ENCODE measurements at regions not wholly inside any gene's neighbourhood (a gene's known extent, or its start where the extent isn't known, plus 50 kb on each side); places are given as distances from the start of the nearest gene placed in this dataset.

GRCh38 chr7:114051871-114052331 lies 133.1 kb upstream of the PPP1R3A start:
- WGBS, result 58% methylated on average over 2 of the region's 2 CpGs
- TF ChIP-seq HNF4A (conservative IDR thresholded peaks at IDR 0.05), result no peak
- no peak for TF ChIP-seq ATF3 (IDR thresholded peaks at IDR 0.05)
- no peak for TF ChIP-seq RXRA (IDR thresholded peaks at IDR 0.05)
- no peak for TF ChIP-seq HNF4G (IDR thresholded peaks at IDR 0.05)
- no peak for TF ChIP-seq RAD21 (IDR thresholded peaks at IDR 0.05)
- TF ChIP-seq MAX (IDR thresholded peaks at IDR 0.05), result no peak
- TF ChIP-seq JUND (IDR thresholded peaks at IDR 0.05), result no peak
- TF ChIP-seq FOXA1 (IDR thresholded peaks at IDR 0.05), result no peak
- TF ChIP-seq CTCF (IDR thresholded peaks at IDR 0.05; ENCODE audit: low read depth, low read length, missing input control), result no peak
- no peak for TF ChIP-seq FOXA2 (IDR thresholded peaks at IDR 0.05)
- TF ChIP-seq TAF1 (conservative IDR thresholded peaks at IDR 0.05), result no peak
- no peak for TF ChIP-seq YY1 (IDR thresholded peaks at IDR 0.05)
- Histone ChIP-seq H3K36me3 (ENCODE audit: control insufficient read depth in 4 of 4, insufficient read depth in 3 of 4, low read depth in 1 of 4, low read length in 3 of 4) (no peaks in the 10 kb centered on the region), H3K27me3 (ENCODE audit: control insufficient read depth in 4 of 4, insufficient read depth in 4 of 4, low read length in 3 of 4) (no peaks in the 10 kb centered on the region), H3K27ac (ENCODE audit: low read depth in 1 of 2, low read length in 2 of 2) (no peak overlapping the region), H3K9me3 (ENCODE audit: control insufficient read depth in 4 of 4, low read length in 3 of 4) (no peaks in the 10 kb centered on the region), H3K9ac (ENCODE audit: low read depth in 1 of 2, low read length in 2 of 2) (no peak overlapping the region), H3K4me1 (ENCODE audit: control insufficient read depth in 4 of 4, insufficient read depth in 4 of 4, low read length in 3 of 4) (peaks cover 0 to 6% (median 0%) of the 10 kb centered on the region in 4 donors), H3K4me3 (ENCODE audit: low read depth in 1 of 3, low read length in 3 of 3) (no peak overlapping the region)
- no peak for DNase-seq (ENCODE audit: low spot score)

- no peak for DNase-seq (ENCODE audit: low spot score)
- Histone ChIP-seq H3K9ac (ENCODE audit: low read depth in 1 of 2, low read length in 2 of 2) (no peak overlapping the region), H3K4me1 (ENCODE audit: control insufficient read depth in 4 of 4, insufficient read depth in 4 of 4, low read length in 3 of 4) (peaks cover 0 to 6% (median 0%) of the 10 kb centered on the region in 4 donors), H3K27ac (ENCODE audit: low read depth in 1 of 2, low read length in 2 of 2) (no peak overlapping the region), H3K36me3 (ENCODE audit: control insufficient read depth in 4 of 4, insufficient read depth in 3 of 4, low read depth in 1 of 4, low read length in 3 of 4) (no peaks in the 10 kb centered on the region), H3K4me3 (ENCODE audit: low read depth in 1 of 3, low read length in 3 of 3) (no peak overlapping the region), H3K27me3 (ENCODE audit: control insufficient read depth in 4 of 4, insufficient read depth in 4 of 4, low read length in 3 of 4) (no peaks in the 10 kb centered on the region), H3K9me3 (ENCODE audit: control insufficient read depth in 4 of 4, low read length in 3 of 4) (no peaks in the 10 kb centered on the region)
- 78% methylated on average over 3 of the region's 3 CpGs for WGBS
- TF ChIP-seq HNF4G (IDR thresholded peaks at IDR 0.05), result no peak
- no peak for TF ChIP-seq YY1 (IDR thresholded peaks at IDR 0.05)
- no peak for TF ChIP-seq ATF3 (IDR thresholded peaks at IDR 0.05)
- TF ChIP-seq GABPA (IDR thresholded peaks at IDR 0.05 in 1 of 2, conservative IDR thresholded peaks at IDR 0.05 in 1 of 2), result no peak
- TF ChIP-seq TAF1 (conservative IDR thresholded peaks at IDR 0.05), result no peak
- no peak for TF ChIP-seq EGR1 (IDR thresholded peaks at IDR 0.05; ENCODE audit: low read depth in 2 of 2)
- TF ChIP-seq SP1 (IDR thresholded peaks at IDR 0.05), result no peak
- TF ChIP-seq NR2F2 (IDR thresholded peaks at IDR 0.05), result no peak
- TF ChIP-seq JUND (IDR thresholded peaks at IDR 0.05), result no peak
- no peak for TF ChIP-seq FOXA2 (IDR thresholded peaks at IDR 0.05)
- TF ChIP-seq FOXA1 (IDR thresholded peaks at IDR 0.05), result no peak
- TF ChIP-seq ZBTB33 (IDR thresholded peaks at IDR 0.05), result no peak
Measured at GRCh38 chr7:114050571-114050970, 131.8 kb upstream of the PPP1R3A start.

Measured in liver (tissue), 8 donors.